ENCODE measurements at regions not wholly inside any gene's neighbourhood (a gene's known extent, or its start where the extent isn't known, plus 50 kb on each side); places are given as distances from the start of the nearest gene placed in this dataset.
A peak's percentile ranks its signal among the peaks of the same experiment; 100 is the strongest.

DNA sequence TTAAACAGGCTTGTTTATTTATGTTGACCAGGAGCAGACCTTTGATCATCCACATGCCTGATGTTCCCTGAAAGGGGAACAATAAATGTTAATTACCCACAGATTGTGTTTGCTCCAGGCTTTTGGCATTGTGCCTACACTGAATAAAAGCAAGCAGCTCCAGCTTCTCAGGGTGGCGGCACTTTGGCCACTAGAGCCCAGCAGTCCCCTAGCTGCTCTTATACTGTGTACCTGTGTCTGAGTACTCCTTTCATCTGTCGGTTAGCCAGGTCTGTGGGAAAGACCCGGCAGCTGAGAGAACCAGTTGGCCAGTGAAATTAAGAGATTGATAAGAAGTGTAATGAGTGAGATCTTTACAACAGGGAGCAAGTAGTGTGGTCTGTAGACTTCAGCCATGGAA, 254.8 kb upstream of the FTMT start:
- TF ChIP-seq, protein P1, sequence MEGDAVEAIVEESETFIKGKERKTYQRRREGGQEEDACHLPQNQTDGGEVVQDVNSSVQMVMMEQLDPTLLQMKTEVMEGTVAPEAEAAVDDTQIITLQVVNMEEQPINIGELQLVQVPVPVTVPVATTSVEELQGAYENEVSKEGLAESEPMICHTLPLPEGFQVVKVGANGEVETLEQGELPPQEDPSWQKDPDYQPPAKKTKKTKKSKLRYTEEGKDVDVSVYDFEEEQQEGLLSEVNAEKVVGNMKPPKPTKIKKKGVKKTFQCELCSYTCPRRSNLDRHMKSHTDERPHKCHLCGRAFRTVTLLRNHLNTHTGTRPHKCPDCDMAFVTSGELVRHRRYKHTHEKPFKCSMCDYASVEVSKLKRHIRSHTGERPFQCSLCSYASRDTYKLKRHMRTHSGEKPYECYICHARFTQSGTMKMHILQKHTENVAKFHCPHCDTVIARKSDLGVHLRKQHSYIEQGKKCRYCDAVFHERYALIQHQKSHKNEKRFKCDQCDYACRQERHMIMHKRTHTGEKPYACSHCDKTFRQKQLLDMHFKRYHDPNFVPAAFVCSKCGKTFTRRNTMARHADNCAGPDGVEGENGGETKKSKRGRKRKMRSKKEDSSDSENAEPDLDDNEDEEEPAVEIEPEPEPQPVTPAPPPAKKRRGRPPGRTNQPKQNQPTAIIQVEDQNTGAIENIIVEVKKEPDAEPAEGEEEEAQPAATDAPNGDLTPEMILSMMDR (conservative IDR thresholded peaks at IDR 0.05): no peak
- no peak for TF ChIP-seq ZFX (IDR thresholded peaks at IDR 0.05)
- no peak overlapping the region for H3K27ac ChIP-seq

DNA sequence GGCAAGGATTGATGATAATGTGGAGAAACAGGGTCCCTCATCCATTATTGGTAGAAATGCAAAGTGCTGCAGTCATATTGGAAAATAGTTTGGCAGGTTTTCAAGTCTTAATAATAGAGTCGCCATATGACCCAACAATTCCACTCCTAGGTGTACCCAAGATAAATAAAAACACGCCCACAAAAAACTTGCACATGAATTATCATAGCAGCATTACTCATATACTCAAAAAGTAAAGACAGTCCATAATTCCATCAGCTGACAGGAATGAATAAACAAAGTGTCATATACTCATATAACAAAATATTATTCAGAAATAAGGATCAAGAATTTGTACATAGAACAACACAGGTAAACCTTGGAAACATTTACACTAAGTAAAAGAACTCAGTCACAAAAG, 242.9 kb upstream of the FTMT start:
- H3K27ac ChIP-seq: no peak overlapping the region
- TF ChIP-seq ZFX (IDR thresholded peaks at IDR 0.05): no peak
- TF ChIP-seq, protein P1 (conservative IDR thresholded peaks at IDR 0.05): no peak

DNA sequence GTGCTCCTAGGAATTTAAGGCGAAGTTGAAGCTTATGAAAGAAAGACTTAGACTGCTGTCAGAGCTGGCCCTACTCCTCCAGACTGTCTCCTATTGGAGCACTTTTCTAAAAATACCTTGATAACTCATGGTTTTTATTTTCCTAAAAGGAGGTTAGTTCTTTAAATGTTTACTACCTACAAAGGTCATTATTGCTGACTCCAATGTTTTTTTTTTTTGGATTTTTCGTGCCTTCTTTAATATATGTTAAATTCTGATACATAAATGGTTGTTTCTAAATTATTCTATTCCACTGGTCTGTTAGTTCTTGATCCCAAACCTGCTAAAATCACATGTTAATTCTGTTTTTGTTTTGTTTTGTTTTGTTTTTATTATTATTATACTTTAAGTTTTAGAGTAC, 227.6 kb upstream of the FTMT start:
- H3K27ac ChIP-seq: no peak overlapping the region
- TF ChIP-seq, protein P1 (conservative IDR thresholded peaks at IDR 0.05): no peak
- TF ChIP-seq ZFX (IDR thresholded peaks at IDR 0.05): no peak

DNA sequence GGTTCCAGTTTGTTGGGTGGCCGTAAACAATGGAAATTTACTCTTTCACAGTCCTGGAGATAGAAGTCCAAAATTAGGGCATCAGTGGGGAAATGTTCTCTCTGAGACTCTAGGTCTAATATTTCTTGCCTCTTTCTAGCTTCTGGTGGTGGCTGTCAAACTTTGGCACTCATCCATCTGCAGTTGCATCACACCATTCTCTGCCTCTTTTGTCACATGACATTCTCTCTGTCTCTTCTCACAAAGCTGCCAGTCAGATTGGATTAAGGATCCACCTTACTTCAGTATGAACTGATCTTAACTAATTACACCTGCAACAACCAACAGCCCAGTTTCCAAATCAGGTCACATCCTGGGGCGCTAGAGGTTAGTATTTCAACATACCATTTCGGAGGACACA, 222.9 kb upstream of the FTMT start:
- no peak for TF ChIP-seq ZFX (IDR thresholded peaks at IDR 0.05)
- TF ChIP-seq, protein P1 (conservative IDR thresholded peaks at IDR 0.05): no peak
- no peak overlapping the region for H3K27ac ChIP-seq

DNA sequence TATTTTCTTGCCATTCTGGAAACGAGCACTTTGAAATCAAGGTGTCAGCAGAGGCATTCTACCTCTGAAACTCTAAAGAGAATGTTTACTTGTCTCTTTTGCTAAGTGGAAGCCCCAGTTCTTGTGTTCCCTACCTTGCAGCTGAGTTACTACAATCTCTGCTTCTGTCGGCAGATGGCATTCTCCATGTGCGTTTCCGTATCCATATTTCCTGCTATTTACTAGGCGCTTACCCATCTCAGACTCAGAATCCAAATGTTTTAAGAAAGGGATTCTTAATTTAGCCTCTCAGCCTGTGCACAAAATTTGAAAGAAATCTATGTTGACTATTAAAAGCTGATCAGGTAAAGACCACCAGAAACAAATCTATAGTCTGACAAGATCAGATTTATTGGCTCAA, 221.3 kb upstream of the FTMT start:
- TF ChIP-seq, protein P1 (conservative IDR thresholded peaks at IDR 0.05): peak; percentile 58
- no peak for TF ChIP-seq ZFX (IDR thresholded peaks at IDR 0.05)
- no peak overlapping the region for H3K27ac ChIP-seq

DNA sequence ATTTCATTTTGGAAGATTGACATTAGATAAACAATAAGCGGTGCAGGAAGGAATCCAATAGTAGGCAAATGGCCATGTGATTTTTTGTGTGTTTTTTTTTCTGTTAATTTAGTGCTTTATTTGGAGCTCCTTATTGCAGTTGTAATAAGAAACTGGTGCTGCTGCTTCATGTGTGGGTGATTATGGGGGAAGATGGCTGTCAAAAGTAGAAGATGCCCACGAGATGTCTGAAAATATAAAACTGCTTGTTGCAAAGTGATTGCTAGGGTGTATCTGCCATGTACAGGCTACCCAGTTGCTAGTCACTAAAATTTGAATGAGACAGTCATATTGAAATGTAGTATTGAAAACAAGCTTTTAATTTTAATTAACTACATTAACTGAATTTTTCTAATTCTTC, 216.7 kb upstream of the FTMT start:
- TF ChIP-seq, protein P1 (conservative IDR thresholded peaks at IDR 0.05): no peak
- TF ChIP-seq ZFX (IDR thresholded peaks at IDR 0.05): no peak
- H3K27ac ChIP-seq: no peak overlapping the region

DNA sequence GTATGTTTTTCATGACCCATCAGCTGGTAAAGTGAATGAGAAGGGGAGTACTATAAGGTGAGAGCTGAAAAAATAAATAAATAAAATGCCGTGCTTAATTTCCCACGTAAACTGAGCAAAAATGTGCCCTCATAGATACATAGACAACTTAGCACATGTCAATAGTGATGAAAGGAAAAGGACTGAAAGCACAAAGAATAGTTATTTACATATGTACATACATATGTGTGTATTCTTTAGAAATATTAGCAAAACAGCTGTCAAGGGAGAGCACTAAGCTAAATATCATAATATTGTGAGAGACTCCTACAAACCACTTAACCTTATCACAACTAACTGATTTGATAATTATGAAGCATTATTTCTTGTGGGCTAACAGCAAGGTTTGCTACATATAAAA, 213.6 kb upstream of the FTMT start:
- no peak overlapping the region for H3K27ac ChIP-seq
- TF ChIP-seq ZFX (IDR thresholded peaks at IDR 0.05): no peak
- TF ChIP-seq, protein P1 (conservative IDR thresholded peaks at IDR 0.05): no peak

All from C4-2B (cell line).